Glomerular visceral epithelial cell (primary cell): ENCODE measurements at regions not wholly inside any gene's neighbourhood (a gene's known extent, or its start where the extent isn't known, plus 50 kb on each side); places are given as distances from the start of the nearest gene placed in this dataset.

Experiments used
- DNase-seq: peaks from one replicate; pipeline ENCODE4 v3.0.0-alpha.2; 2016; ENCODE audit errors: extremely low spot score

DNA sequence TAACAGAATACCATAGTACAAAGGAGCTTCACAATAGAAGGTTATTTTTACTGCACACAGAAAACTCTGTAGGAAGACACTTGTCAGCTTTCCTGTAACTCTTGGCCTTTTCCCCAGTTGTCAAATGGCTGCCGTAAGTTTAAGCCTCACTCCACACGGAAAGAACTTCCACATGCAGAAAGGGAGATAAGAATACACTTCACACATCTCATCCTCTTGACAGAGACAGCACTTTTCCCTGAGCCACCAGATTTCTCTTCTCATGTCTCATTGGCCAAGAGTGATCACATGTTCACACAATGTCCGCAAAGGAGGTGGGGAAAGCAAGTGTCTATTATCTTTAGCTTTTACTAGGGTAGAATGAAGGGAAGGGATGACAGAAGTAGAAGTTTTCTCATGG is 540.7 kb downstream of the HAO1 start:
- no peak for DNase-seq

- no peak for DNase-seq
These were observed 533.6 kb downstream of the HAO1 start for GRCh38 chr20:7406671-7407070.

- no peak for DNase-seq
These were observed 530.1 kb downstream of the HAO1 start for GRCh38 chr20:7410150-7410549.

DNA sequence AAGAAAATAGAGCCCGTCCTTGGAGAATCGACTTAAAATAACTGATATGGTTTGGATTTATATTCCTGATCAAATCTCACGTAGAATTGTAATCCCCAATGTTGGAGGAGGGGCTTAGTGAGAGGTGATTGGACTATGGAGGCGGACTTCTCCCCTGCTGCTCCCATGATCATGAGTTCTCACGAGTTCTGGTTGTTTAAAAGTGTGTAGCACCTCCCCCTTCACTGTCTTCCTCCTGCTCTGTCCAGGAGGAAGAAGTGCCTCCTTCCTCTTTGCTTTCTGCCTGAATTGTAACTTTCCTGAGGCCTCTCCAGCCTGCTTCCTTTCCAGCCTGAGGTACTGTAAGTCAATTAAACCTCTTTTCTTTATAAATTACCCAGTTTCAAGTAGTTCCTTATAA is 529.2 kb downstream of the HAO1 start:
- no peak for DNase-seq

DNA sequence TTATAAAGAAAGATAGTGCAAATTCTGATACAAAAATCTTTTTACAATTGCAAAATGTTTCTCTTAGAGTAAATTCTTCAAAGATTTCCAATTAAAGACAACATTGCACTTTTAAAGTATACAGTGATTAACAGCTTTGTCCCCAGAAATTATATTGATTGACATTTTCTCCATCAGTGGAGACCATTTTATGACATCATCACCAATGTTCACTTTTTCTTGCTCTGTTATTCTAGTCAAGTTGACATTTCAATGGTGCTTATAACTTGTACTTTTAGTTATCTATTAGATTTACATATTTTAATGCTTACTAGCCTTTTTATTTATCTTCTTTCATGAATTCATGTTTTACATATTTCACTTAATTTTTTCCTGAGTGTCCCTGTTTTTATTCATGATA is 524.8 kb downstream of the HAO1 start:
- DNase-seq, result no peak

- DNase-seq, result no peak
These were observed 523.9 kb downstream of the HAO1 start for GRCh38 chr20:7416382-7416781.

DNA sequence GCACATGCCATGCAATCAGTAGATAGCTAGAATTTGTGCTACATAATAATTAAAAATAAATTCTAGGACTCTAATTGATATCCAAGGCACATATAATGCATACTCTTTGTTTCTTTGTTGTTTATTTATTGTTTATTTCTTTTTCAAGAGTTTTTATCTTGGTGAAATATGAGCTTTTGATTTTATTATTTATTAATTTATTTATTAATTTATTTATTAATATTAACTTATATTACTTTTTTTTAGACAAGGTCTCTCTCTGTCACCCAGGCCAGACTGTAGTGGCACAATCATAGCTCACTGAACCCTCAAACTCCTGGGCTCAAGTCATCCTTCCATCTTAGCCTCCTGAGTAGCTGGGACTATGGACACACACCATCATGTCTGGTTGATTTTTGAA is 519.9 kb downstream of the HAO1 start:
- no peak for DNase-seq

DNA sequence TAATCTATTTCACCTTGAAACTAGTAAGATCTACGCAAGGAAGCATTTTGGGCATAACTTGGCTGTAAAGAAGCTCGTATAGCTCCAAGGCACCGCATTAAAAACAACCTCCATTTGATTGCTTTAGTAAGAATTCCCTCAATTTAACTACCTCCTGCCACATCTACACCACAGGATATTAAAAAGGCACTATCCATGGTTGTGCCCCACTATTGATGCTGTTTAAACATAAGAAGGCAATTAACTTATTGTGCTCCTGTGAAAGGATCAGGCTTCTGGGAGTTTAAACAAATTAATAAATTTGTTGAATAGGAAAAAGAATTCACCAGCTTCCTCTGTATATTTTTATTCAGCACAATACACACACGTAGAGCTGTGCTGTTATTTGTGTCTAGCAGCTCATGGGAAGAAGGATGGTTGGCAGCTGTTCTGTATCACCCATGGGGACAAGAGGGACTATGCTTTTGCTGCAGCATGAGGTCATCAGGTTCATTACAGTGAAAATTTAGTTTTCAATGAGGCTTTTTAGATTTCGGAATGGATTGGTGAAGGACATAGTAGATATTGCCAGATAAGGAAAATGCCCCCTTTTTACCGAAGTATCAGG is 513.3 kb downstream of the HAO1 start:
- DNase-seq, result no peak

GRCh38 chr20:7428946-7429345 is 511.3 kb downstream of the HAO1 start:
- no peak for DNase-seq

- DNase-seq, result no peak
These were observed 507.6 kb downstream of the HAO1 start for GRCh38 chr20:7432612-7433011.

- DNase-seq, result no peak
These were observed 502.9 kb downstream of the HAO1 start for GRCh38 chr20:7437311-7437710.

DNA sequence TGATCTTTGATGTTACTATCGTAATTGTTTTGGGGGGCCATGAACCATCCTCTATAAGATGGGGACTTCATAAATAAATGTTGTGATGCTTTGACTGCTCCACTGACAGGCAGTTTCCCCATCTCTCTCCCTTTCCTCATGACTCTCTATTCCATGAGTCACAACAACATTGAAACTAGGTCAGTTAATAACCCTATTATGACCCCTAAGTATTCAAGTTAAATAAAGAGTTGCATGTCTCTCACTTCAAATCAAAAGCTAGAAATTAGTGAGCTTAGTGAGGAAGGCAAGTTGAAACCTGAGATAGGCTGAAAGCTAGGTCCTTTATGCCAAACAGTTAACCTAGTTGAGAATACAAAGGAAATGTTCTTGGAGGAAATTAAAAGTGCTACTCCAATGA is 491.0 kb downstream of the HAO1 start:
- DNase-seq, result no peak

DNA sequence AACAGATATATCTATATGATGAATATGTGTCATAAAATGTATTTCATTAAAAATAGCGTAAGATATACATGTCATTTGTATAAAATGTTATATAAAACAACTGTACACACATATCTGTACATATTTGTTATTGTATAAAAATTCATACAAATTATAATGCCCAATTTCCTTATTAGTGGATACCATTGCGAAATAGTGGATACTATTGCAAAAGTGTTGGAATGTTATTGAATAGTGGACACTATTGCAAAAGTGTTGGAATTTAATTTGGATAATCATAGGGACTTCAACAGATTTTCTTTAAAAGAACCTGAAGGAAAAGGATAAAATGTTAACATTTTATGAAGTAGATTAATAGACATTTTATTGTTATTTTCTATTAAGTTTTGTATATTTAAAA is 487.4 kb downstream of the HAO1 start:
- no peak for DNase-seq

- DNase-seq, result no peak
These were observed 486.2 kb downstream of the HAO1 start for GRCh38 chr20:7454047-7454446.

GRCh38 chr20:7458459-7458858 is 481.8 kb downstream of the HAO1 start:
- DNase-seq, result no peak

GRCh38 chr20:7459083-7459482 is 481.2 kb downstream of the HAO1 start:
- no peak for DNase-seq

- no peak for DNase-seq
These were observed 477.0 kb downstream of the HAO1 start for GRCh38 chr20:7463290-7463689.

- DNase-seq, result no peak
These were observed 469.3 kb downstream of the HAO1 start for GRCh38 chr20:7470912-7471311.

- no peak for DNase-seq
These were observed 450.0 kb downstream of the HAO1 start for GRCh38 chr20:7490288-7490687.

DNA sequence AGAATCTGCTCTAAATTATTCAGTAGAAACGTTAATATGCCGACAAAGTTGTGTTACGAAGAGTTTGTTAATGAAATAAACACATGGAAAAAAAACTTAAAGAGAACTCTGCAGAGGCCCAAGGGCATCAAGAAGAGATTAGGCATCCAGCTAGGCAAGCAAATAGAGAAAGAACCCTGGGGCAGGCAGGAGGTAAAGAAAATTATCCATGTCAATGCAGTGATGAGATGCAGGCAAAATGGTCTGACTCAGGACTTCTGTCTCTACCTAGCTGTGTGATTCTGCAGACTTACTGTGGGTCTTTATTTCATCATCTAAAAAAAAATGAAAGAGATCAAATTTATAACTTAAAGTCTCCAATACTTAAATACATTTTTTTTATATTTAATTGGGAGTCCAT is 448.0 kb downstream of the HAO1 start:
- no peak for DNase-seq

GRCh38 chr20:7493311-7493710 is 446.9 kb downstream of the HAO1 start:
- no peak for DNase-seq

DNA sequence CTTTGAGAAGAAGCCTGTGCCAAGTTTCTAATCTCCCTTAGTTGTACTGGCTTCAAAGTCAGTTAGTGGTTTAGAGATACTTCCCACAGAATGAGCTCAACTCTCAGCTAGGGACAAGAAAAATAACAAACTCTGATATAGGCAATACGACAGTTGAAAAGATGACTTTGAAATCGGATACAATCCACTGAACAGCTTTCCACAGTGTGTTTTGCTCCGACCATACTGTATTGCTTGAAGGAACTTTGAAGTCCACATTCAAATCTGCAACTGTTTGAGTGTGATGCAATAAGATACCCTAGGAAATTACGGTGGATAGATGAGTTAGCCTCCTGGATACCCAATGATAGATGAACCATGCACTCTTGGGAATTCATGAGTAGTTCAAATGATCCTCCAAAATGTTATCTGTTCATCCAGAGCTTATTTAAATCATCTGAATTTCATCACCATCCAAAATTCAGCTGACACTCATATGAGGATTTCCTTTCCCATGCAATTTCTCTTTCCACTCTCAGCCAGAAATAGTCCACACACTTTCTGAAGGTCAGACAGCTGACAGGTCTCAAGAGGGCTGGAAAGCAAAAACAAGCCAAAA is 443.8 kb downstream of the HAO1 start:
- peak; percentile 17 for DNase-seq

DNA sequence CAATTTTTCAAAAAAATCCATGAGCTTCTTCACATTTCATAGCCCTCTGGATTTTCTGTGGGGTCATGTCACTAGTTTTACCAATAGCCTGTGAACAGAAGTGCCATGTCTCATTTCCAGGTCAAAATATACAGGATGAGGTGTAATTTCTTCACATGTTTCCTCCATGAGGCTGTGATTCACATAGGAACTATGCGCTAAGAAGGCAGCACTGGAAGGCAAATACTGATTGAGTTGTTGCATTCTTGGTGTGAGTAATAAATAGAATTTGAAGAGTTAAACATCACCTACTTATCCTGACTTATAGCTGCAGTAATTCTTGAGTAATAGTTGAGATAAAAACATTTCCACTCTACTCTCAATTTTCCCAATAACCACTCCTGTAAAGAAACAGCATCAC is 442.3 kb downstream of the HAO1 start:
- peak; percentile 54 for DNase-seq

DNA sequence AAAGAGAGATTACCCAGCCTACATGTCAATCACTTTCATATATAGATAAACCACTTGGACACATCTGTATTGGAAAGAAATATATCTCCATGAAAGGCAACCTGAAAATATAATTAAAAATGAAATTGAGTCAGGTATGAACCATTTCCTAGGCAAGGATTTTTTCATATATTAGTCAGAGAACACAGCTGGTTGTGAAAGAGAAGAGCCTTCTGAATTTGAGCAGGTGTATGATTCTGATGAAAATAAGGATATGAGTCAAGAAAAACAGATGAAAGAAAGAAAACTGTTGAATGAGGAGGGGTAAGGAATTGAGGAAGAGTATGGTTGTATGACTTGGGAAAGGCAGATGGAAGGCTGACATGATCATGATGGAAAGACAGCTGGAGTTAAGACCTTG is 441.1 kb downstream of the HAO1 start:
- no peak for DNase-seq
